Mesendoderm (in vitro differentiated cells): ENCODE measurements at regions not wholly inside any gene's neighbourhood (a gene's known extent, or its start where the extent isn't known, plus 50 kb on each side); places are given as distances from the start of the nearest gene placed in this dataset.
"Not testable (repeated sequence)": the region's sequence is repeated elsewhere in the genome, so short reads cannot be mapped to it uniquely, and the experiment has no call there.

ENCODE experiments used
- DNase-seq: peaks from one replicate; pipeline ENCODE4 v3.0.0; 2013
- H2AK5ac ChIP-seq: 2 replicates; pipeline ENCODE4 v1.6.1; 2013; ENCODE audit warnings: low read length, inconsistent platforms
- H2BK120ac ChIP-seq: 2 replicates; pipeline ENCODE4 v1.6.1; 2013; ENCODE audit warnings: low read depth, mild to moderate bottlenecking, low read length, moderate library complexity, mixed read lengths
- H2BK15ac ChIP-seq: replicated peaks from 2 replicates; pipeline ENCODE4 v1.6.1; 2013; ENCODE audit warnings: low read depth, mild to moderate bottlenecking, moderate library complexity
- H2BK5ac ChIP-seq: 2 replicates; pipeline ENCODE4 v1.6.1; 2013; ENCODE audit warnings: low read length, inconsistent platforms
- H3K18ac ChIP-seq: 2 replicates; pipeline ENCODE4 v1.6.1; 2013; ENCODE audit warnings: mild to moderate bottlenecking, low read length, mixed read lengths
- H3K23ac ChIP-seq: one replicate; pipeline ENCODE4 v1.6.1; 2013; ENCODE audit warnings: low read length
- H3K27ac ChIP-seq: 2 replicates; pipeline ENCODE4 v1.5.1; 2013; ENCODE audit warnings: low read depth, mild to moderate bottlenecking, inconsistent platforms, low read length, moderate library complexity
- H3K27me3 ChIP-seq: 2 replicates; pipeline ENCODE4 v1.6.1; 2013; ENCODE audit warnings: low read length, control low read depth, mild to moderate bottlenecking, inconsistent platforms; ENCODE audit not compliant: insufficient read depth, poor library complexity
- H3K36me3 ChIP-seq: 2 replicates; pipeline ENCODE4 v1.6.1; 2013; ENCODE audit warnings: low read length, inconsistent platforms; ENCODE audit not compliant: control insufficient read depth, insufficient read depth
- H3K4ac ChIP-seq: one replicate; pipeline ENCODE4 v1.6.1; 2013; ENCODE audit warnings: low read depth, mild to moderate bottlenecking, low read length, moderate library complexity
- H3K4me1 ChIP-seq: 2 replicates; pipeline ENCODE4 v1.6.1; 2013; ENCODE audit warnings: low read depth, low read length, inconsistent platforms; ENCODE audit not compliant: control insufficient read depth
- H3K4me2 ChIP-seq: 2 replicates; pipeline ENCODE4 v1.6.1; 2013; ENCODE audit warnings: low read length
- H3K4me3 ChIP-seq: 2 replicates; pipeline ENCODE4 v1.5.1; 2013; ENCODE audit warnings: mild to moderate bottlenecking, low read length
- H3K56ac ChIP-seq: one replicate; pipeline ENCODE4 v1.6.1; 2013; ENCODE audit warnings: low read length
- H3K79me1 ChIP-seq: 2 replicates; pipeline ENCODE4 v1.6.1; 2013; ENCODE audit warnings: low read length, inconsistent platforms
- H3K79me2 ChIP-seq: 2 replicates; pipeline ENCODE4 v1.6.1; 2013; ENCODE audit warnings: mild to moderate bottlenecking, low read length; ENCODE audit not compliant: control insufficient read depth, insufficient read depth
- H3K9ac ChIP-seq: 2 replicates; pipeline ENCODE4 v1.6.1; 2013; ENCODE audit warnings: low read length, inconsistent platforms
- H4K5ac ChIP-seq: one replicate; pipeline ENCODE4 v1.6.1; 2013; ENCODE audit warnings: low read length
- H4K8ac ChIP-seq: one replicate; pipeline ENCODE4 v1.6.1; 2013; ENCODE audit warnings: low read depth, mild to moderate bottlenecking, control low read depth, low read length, moderate library complexity
- WGBS: extraction: QIAGEN DNeasy Blood & Tissue Kit; methylation state at CpG from one replicate; pipeline ENCODE4 v1.1.7; 2013; ENCODE audit warnings: low lambda C conversion rate, missing lambda C conversion rate; ENCODE audit not compliant: insufficient coverage; ENCODE audit errors: extremely low coverage; 5-methylcytosine and 5-hydroxymethylcytosine counted together

DNA sequence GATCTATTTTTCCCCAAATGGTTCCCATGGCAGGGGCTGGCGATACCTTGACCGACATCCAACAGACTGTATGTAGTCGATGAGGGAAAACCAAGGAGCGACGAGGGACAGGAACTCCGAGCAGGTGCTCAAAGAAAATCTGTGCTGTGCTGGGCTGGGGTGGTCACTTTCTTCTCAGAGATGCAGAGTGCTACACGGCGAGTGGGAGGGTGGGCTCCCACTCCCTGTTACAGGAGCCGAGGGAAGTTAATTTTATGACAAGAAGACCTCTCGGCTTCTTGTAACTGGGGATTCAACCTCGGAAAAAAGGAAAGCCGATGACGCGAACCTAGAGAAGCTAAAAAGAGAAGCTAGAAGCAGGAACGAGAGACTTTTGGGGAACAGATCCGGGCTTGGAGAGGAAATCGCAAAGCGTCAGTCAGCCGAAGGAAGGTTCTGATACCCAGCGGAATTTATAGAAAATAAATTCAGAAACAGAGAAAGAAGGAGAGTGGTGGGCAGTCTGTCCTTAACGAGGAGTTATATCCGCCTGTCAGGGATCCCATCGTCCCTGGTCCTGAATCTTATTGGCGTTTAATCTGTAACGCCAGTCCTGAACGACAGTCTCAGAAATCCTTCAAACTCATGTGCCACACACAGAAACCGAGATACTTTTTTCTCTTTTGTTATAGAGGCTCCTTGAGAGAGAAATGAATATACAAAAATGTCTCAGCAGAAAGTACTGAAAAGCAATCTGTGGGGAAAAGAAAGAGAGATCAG is 84.6 kb upstream of the ZNF322 start:
- no peak overlapping the region for H3K4ac ChIP-seq
- no peak overlapping the region for H3K18ac ChIP-seq
- H2AK5ac ChIP-seq, result no peak overlapping the region
- no peak overlapping the region for H2BK120ac ChIP-seq
- H3K9ac ChIP-seq, result peak overlapping the region; percentile 36
- no peak overlapping the region for H2BK5ac ChIP-seq
- H2BK15ac ChIP-seq, result no peak overlapping the region
- H3K23ac ChIP-seq, result no peak overlapping the region
- peak overlapping the region; percentile 30 for H3K4me3 ChIP-seq
- H3K27me3 ChIP-seq, result no peaks in the 10 kb centered on the region
- no CpG with 5 or more reads among the region's 27 CpGs for WGBS
- H3K27ac ChIP-seq, result no peak overlapping the region
- H3K79me2 ChIP-seq, result no peaks in the 10 kb centered on the region
- H3K56ac ChIP-seq, result peak overlapping the region; percentile 15
- H3K36me3 ChIP-seq, result no peaks in the 10 kb centered on the region
- peak; percentile 67 for DNase-seq
- H3K4me1 ChIP-seq, result no peaks in the 10 kb centered on the region
- peak overlapping the region; percentile 85 for H3K4me2 ChIP-seq
- no peak overlapping the region for H4K5ac ChIP-seq
- H3K79me1 ChIP-seq, result no peaks in the 10 kb centered on the region
- no peak overlapping the region for H4K8ac ChIP-seq

DNA sequence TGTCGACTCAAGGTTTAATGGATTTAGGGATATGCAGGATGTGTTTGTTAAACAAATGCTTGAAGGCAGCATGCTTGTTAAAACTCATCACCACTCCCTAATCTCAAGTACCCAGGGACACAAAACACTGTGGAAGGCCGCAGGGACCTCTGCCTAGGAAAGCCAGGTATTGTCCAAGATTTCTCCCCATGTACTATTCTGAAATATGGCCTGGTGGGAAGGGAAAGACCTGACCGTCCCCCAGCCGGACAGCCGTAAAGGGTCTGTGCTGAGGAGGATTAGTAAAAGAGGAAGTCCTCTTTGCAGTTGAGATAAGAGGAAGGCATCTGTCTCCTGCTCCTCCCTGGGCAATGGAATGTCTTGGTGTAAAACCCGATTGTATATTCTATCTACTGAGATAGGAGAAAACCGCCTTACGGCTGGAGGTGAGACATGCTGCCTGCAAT is 85.3 kb upstream of the ZNF322 start:
- DNase-seq, result peak; percentile 10
- H4K5ac ChIP-seq, H3K36me3 ChIP-seq, H3K4me3 ChIP-seq, H3K23ac ChIP-seq, H2BK120ac ChIP-seq, H4K8ac ChIP-seq, H3K9ac ChIP-seq, H3K56ac ChIP-seq, H3K79me2 ChIP-seq, H3K79me1 ChIP-seq, H3K4ac ChIP-seq, H2BK15ac ChIP-seq, H2BK5ac ChIP-seq, H2AK5ac ChIP-seq, H3K4me1 ChIP-seq, H3K27ac ChIP-seq, H3K18ac ChIP-seq, H3K27me3 ChIP-seq, H3K4me2 ChIP-seq: not testable (repeated sequence)
- no CpG with 5 or more reads among the region's 8 CpGs for WGBS

DNA sequence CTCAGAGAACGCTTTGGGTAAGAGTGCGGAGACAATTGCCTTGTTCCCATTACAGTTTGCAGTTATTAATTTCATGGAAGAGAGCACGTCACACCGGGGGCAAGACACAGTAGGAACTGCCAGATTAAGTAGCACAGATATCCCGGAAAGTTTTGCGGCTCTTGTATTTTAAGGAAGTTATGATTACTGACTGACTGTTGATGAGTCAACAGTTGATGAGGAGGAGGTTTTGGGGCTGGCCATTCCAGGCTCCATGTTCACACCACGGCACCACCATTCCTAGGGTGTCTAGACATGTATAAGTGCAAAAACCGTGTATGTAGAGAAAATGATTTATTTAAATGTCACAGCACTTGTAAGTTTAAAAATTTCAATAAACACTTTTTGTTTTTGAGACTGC is 86.4 kb upstream of the ZNF322 start:
- H3K27me3 ChIP-seq, H3K4ac ChIP-seq, H2BK15ac ChIP-seq, H4K5ac ChIP-seq, H3K23ac ChIP-seq, H3K4me1 ChIP-seq, DNase-seq, H3K27ac ChIP-seq, H3K79me2 ChIP-seq, H2BK120ac ChIP-seq, H3K9ac ChIP-seq, H3K79me1 ChIP-seq, H2AK5ac ChIP-seq, H3K4me2 ChIP-seq, H3K36me3 ChIP-seq, H3K56ac ChIP-seq, H4K8ac ChIP-seq, H3K18ac ChIP-seq, H2BK5ac ChIP-seq, H3K4me3 ChIP-seq: not testable (repeated sequence)
- WGBS, result no CpG with 5 or more reads among the region's 8 CpGs

DNA sequence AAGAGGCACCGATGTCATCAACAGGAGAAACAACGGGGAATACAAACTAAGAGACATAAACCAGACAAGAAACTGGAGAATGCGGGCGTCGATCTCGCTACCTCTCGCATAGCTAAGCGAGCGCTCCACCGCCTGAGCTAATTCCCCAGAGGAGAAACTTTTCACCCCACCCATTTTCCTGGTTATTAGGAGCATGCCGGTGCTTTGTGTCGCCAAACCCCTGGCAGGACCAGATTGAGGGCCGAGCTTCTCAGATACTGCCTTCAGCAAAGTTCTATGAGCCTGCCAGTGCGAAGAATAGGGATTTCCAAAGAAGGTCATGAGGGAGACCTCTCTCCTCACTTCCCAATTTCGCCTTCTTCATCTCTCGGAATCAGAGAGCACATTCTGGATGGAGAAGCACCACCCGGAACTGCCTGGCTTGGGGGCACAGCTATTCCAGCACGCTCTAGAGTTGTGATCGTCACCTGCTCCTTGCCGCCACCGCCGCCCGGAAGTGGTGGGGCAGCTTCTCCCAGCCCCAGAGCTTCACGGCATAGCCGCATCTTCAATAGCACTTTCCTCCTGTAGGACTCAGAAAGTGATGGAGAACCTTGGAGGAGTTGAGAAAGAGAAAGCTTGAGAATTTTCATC is 89.7 kb upstream of the ZNF322 start:
- H2BK15ac ChIP-seq, H3K4me1 ChIP-seq, H3K4ac ChIP-seq, H3K9ac ChIP-seq, H3K23ac ChIP-seq, H3K79me2 ChIP-seq, H3K4me3 ChIP-seq, H4K5ac ChIP-seq, H2BK120ac ChIP-seq, H3K18ac ChIP-seq, H2BK5ac ChIP-seq, H3K36me3 ChIP-seq, H3K27me3 ChIP-seq, H4K8ac ChIP-seq, H3K79me1 ChIP-seq, H2AK5ac ChIP-seq, H3K27ac ChIP-seq: not testable (repeated sequence)
- no CpG with 5 or more reads among the region's 25 CpGs for WGBS
- DNase-seq, result peak; percentile 58
- H3K4me2 ChIP-seq, result peak overlapping the region; percentile 19
- H3K56ac ChIP-seq, result peak overlapping the region; percentile 1

DNA sequence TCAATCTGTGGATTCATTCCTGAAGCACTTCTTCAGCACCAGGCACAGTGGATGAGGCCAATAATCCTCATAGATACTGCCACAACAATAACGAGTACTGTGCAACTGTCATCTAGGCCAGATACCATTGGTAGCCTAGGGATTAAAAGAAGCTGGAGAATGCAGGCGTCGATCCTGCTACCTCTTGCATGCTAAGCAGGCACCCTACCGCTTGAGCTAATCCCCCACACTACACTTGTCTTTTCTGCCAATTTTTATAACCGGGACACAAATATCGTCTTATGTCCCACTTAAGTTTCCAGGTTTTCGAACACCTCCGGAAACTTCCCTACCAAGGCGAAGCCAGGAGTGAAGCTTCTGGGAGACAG is 90.2 kb upstream of the ZNF322 start:
- H3K4me2 ChIP-seq, result not testable (repeated sequence)
- DNase-seq, result peak; percentile 86

More for the DNA sequence above, 90.2 kb upstream of the ZNF322 start:
- H3K27me3 ChIP-seq, H3K79me1 ChIP-seq, H3K36me3 ChIP-seq, H2BK15ac ChIP-seq, H3K56ac ChIP-seq, H2BK5ac ChIP-seq, H3K4me3 ChIP-seq, H2BK120ac ChIP-seq, H3K18ac ChIP-seq, H3K27ac ChIP-seq, H4K5ac ChIP-seq, H3K4me1 ChIP-seq, H3K23ac ChIP-seq, H2AK5ac ChIP-seq, H3K9ac ChIP-seq, H3K79me2 ChIP-seq, H4K8ac ChIP-seq, H3K4ac ChIP-seq: not testable (repeated sequence)
- WGBS, result no CpG with 5 or more reads among the region's 9 CpGs
